SK-N-SH (cell line): ENCODE measurements at regions not wholly inside any gene's neighbourhood (a gene's known extent, or its start where the extent isn't known, plus 50 kb on each side); places are given as distances from the start of the nearest gene placed in this dataset.
A peak's percentile ranks its signal among the peaks of the same experiment; 100 is the strongest.

Experiments used
- CTCF ChIA-PET: fragments of 300-600, 350-600 bp; formaldehyde crosslinking; extraction: SDS; loops from one replicate; lab custom pipeline; 2021; lab: Yijun Ruan, JAX
- POLR2A ChIA-PET: fragments of 350-600 bp; sonication (Branson Sonifier 250); formaldehyde crosslinking; extraction: SDS; loops from one replicate; lab custom pipeline; 2020; ENCODE audit warnings: antibody characterized with exemption, inconsistent platforms; lab: Yijun Ruan, JAX
- DNase-seq: peaks from one replicate; pipeline ENCODE4 v3.0.0; 2012
- H2AFZ ChIP-seq: fragments of 200-600 bp; sonication (generic); 2 replicates; pipeline ENCODE4 v1.8.1; 2016; ENCODE audit warnings: antibody characterized with exemption, mild to moderate bottlenecking, low read depth
- H3F3A ChIP-seq: fragments of 200-600 bp; sonication (generic); replicated peaks from 2 replicates; pipeline ENCODE3; 2016; ENCODE audit warnings: antibody characterized with exemption, mild to moderate bottlenecking; ENCODE audit not compliant: insufficient read depth
- H3K27ac ChIP-seq, 2 experiments: fragments of 200-500 bp in 1 of 2; fragments of 200-600 bp in 1 of 2; sonication (Bioruptor generic) in 1 of 2; sonication (generic), shearing (Covaris generic) in 1 of 2; 2 replicates each; pipeline versions ENCODE4 v1.5.1 to v1.6.1; 2014 to 2016; ENCODE audit warnings: low read depth in 2 of 2, inconsistent platforms in 1 of 2, low read length in 1 of 2, mild to moderate bottlenecking in 1 of 2, mixed read lengths in 1 of 2
- H3K27me3 ChIP-seq: fragments of 200-600 bp; sonication (generic), shearing (Covaris generic); 2 replicates; pipeline ENCODE4 v1.6.1; 2016; ENCODE audit warnings: mixed run types; ENCODE audit not compliant: insufficient read depth
- H3K36me3 ChIP-seq, 2 experiments: fragments of 200-500 bp in 1 of 2; fragments of 200-600 bp in 1 of 2; sonication (Bioruptor generic) in 1 of 2; sonication (generic) in 1 of 2; replicated peaks in 1 of 2; 2 replicates each; pipeline versions ENCODE3 to v1.5.1; 2014 to 2016; ENCODE audit warnings: low read length in 1 of 2, mild to moderate bottlenecking in 1 of 2; ENCODE audit not compliant: insufficient read depth in 2 of 2, control insufficient read depth in 1 of 2
- H3K4me1 ChIP-seq, 2 experiments: fragments of 200-500 bp in 1 of 2; fragments of 200-600 bp in 1 of 2; sonication (Bioruptor generic) in 1 of 2; sonication (generic), shearing (Covaris generic) in 1 of 2; 2 replicates each; pipeline versions ENCODE4 v1.5.1 to v1.6.1; 2014 to 2016; ENCODE audit warnings: low read depth in 1 of 2, low read length in 1 of 2, mixed run types in 1 of 2; ENCODE audit not compliant: insufficient read depth in 2 of 2, control insufficient read depth in 1 of 2
- H3K4me2 ChIP-seq: fragments of 200-600 bp; sonication (generic), shearing (Covaris generic); 2 replicates; pipeline ENCODE4 v1.6.1; 2017; ENCODE audit warnings: mixed run types
- H3K4me3 ChIP-seq, 2 experiments: fragments of 200-500 bp in 1 of 2; fragments of 200-600 bp in 1 of 2; sonication (Bioruptor generic) in 1 of 2; sonication (generic), shearing (Covaris generic) in 1 of 2; 2 replicates each; pipeline versions ENCODE4 v1.5.1 to v1.8.1; 2014 to 2016; ENCODE audit warnings: low read depth in 2 of 2, inconsistent platforms in 1 of 2, low read length in 1 of 2, mild to moderate bottlenecking in 1 of 2, mixed read lengths in 1 of 2, moderate library complexity in 1 of 2
- H3K79me2 ChIP-seq: fragments of 200-600 bp; sonication (generic); 2 replicates; pipeline ENCODE4 v1.8.1; 2017; ENCODE audit warnings: mild to moderate bottlenecking; ENCODE audit not compliant: insufficient read depth
- H3K9ac ChIP-seq: fragments of 200-600 bp; sonication (generic); 2 replicates; pipeline ENCODE4 v1.6.1; 2017; ENCODE audit warnings: mixed run types
- H3K9me2 ChIP-seq: fragments of 200-600 bp; sonication (generic); 2 replicates; pipeline ENCODE4 v1.6.1; 2017; ENCODE audit warnings: mixed run types
- H3K9me3 ChIP-seq: fragments of 200-600 bp; sonication (generic); 2 replicates; pipeline ENCODE4 v1.6.1; 2017; ENCODE audit warnings: mixed run types, mild to moderate bottlenecking, moderate library complexity
- H4K20me1 ChIP-seq: fragments of 200-600 bp; sonication (generic); 2 replicates; pipeline ENCODE4 v1.6.1; 2017; ENCODE audit warnings: mild to moderate bottlenecking, mixed run types; ENCODE audit not compliant: insufficient read depth
- CHD2 ChIP-seq: fragments of 150-350 bp; IDR thresholded peaks from 2 replicates; pipeline ENCODE4 v1.6.1; 2018; ENCODE audit warnings: low read length; ENCODE audit not compliant: partially characterized antibody
- ELF1 ChIP-seq: IDR thresholded peaks from 2 replicates; pipeline ENCODE4 v1.4.0; 2012
- EP300 ChIP-seq, 2 experiments: IDR thresholded peaks; 2 replicates each; pipeline versions ENCODE4 v1.4.0 to v1.6.1; 2012; ENCODE audit warnings: borderline replicate concordance in 1 of 2, low read depth in 1 of 2, low read length in 1 of 2
- EZH2phosphoT487 ChIP-seq: fragments of 200-600 bp; sonication (generic); IDR thresholded peaks from 2 replicates; pipeline ENCODE4 v1.6.1; 2017; ENCODE audit warnings: low read depth, mixed run types, mild to moderate bottlenecking, antibody characterized with exemption, moderate library complexity, borderline replicate concordance
- FOSL2 ChIP-seq: IDR thresholded peaks from 2 replicates; pipeline ENCODE4 v1.4.0; 2012; ENCODE audit warnings: low read depth, mild to moderate bottlenecking, moderate library complexity, borderline replicate concordance
- FOXJ3 ChIP-seq: sonication (generic); formaldehyde crosslinking; IDR thresholded peaks from 2 replicates; pipeline ENCODE4 v1.5.1; 2020; ENCODE audit warnings: mild to moderate bottlenecking, missing genetic modification reagents
- FOXM1 ChIP-seq: IDR thresholded peaks from 2 replicates; pipeline ENCODE4 v1.4.0; 2012; ENCODE audit warnings: low read depth, mild to moderate bottlenecking
- GABPA ChIP-seq: IDR thresholded peaks from 2 replicates; pipeline ENCODE4 v1.4.0; 2012; ENCODE audit warnings: low read depth, mild to moderate bottlenecking
- GATA2 ChIP-seq: sonication (generic); formaldehyde crosslinking; IDR thresholded peaks from 2 replicates; pipeline ENCODE4 v1.5.0; 2020; ENCODE audit warnings: mild to moderate bottlenecking, missing genetic modification reagents
- JUND ChIP-seq: IDR thresholded peaks from 2 replicates; pipeline ENCODE4 v1.4.0; 2012
- MEF2A ChIP-seq: IDR thresholded peaks from 2 replicates; pipeline ENCODE4 v1.4.0; 2012; ENCODE audit warnings: low read depth, borderline replicate concordance
- MXI1 ChIP-seq: IDR thresholded peaks from 2 replicates; pipeline ENCODE4 v1.6.1; 2012; ENCODE audit warnings: mild to moderate bottlenecking, low read depth, low read length, improper control_type of control experiment
- NFIC ChIP-seq: IDR thresholded peaks from 2 replicates; pipeline ENCODE4 v1.4.0; 2012; ENCODE audit warnings: borderline replicate concordance
- PBX3 ChIP-seq: IDR thresholded peaks from 2 replicates; pipeline ENCODE4; 2012
- POLR2AphosphoS5 ChIP-seq: IDR thresholded peaks from 2 replicates; pipeline ENCODE4 v1.6.1; 2012; ENCODE audit warnings: low read depth, low read length
- RAD21 ChIP-seq: IDR thresholded peaks from 2 replicates; pipeline ENCODE4 v1.6.1; 2012; ENCODE audit warnings: mild to moderate bottlenecking, low read length
- RCOR1 ChIP-seq: fragments of 150-350 bp; IDR thresholded peaks from 2 replicates; pipeline ENCODE4 v1.6.1; 2017; ENCODE audit warnings: antibody characterized with exemption, low read length
- REST ChIP-seq: IDR thresholded peaks from 2 replicates; pipeline ENCODE4 v1.6.1; 2012; ENCODE audit warnings: mild to moderate bottlenecking, low read depth, low read length, moderate library complexity
- SMC3 ChIP-seq: IDR thresholded peaks from 2 replicates; pipeline ENCODE4 v1.6.1; 2012; ENCODE audit warnings: low read depth, low read length, improper control_type of control experiment
- TAF1 ChIP-seq: IDR thresholded peaks from 2 replicates; pipeline ENCODE4 v1.6.1; 2012; ENCODE audit warnings: low read depth, mild to moderate bottlenecking, low read length, moderate library complexity, borderline replicate concordance
- TCF12 ChIP-seq: IDR thresholded peaks from 2 replicates; pipeline ENCODE4 v1.4.0; 2012
- TEAD4 ChIP-seq: IDR thresholded peaks from 2 replicates; pipeline ENCODE4 v1.4.0; 2012; ENCODE audit warnings: mild to moderate bottlenecking, borderline replicate concordance; ENCODE audit not compliant: insufficient read depth
- ZBTB33 ChIP-seq: IDR thresholded peaks from 2 replicates; pipeline ENCODE4 v1.4.0; 2012; ENCODE audit warnings: low read depth, borderline replicate concordance
- WGBS: methylation state at CpG from one replicate; pipeline ENCODE4 v1.1.6; 2017; ENCODE audit warnings: low lambda C conversion rate; 5-methylcytosine and 5-hydroxymethylcytosine counted together
- TF ChIP-seq, protein P1 (sequence below): IDR thresholded peaks from 2 replicates; pipeline ENCODE4 v1.4.0; 2012; ENCODE audit warnings: low read depth
- TF ChIP-seq, protein P2 (sequence below): IDR thresholded peaks from 2 replicates; pipeline ENCODE4 v1.4.0; 2012; ENCODE audit warnings: low read depth, borderline replicate concordance

GRCh38 chr7:131107337-131108211 lies 220.1 kb upstream of the MKLN1 start:
- Histone ChIP-seq H3K27me3 (no peaks in the 10 kb centered on the region), H3K4me3 (peak overlapping the region; percentile 85 to 93), H3K9me3 (no peaks in the 10 kb centered on the region), H3K4me2 (peak overlapping the region; percentile 95), H2AFZ (peak overlapping the region; percentile 26; the same call in 1 of the 2 replicates), H3K9ac (peak overlapping the region; percentile 96), H3K27ac (peak overlapping the region; percentile 89 to 95), H3K9me2 (no peaks in the 10 kb centered on the region), H3K79me2 (peaks cover 75% of the 10 kb centered on the region), H3K4me1 (peaks cover 7 to 38% of the 10 kb centered on the region in 2 experiments), H3K36me3 (peaks cover 0 to 3% of the 10 kb centered on the region in 2 experiments), H3F3A (peaks cover 23% of the 10 kb centered on the region), H4K20me1 (peaks cover 29% of the 10 kb centered on the region)
- WGBS, result 2% methylated on average over 54 of the region's 63 CpGs
- ChIA-PET POLR2A (no interaction called here), CTCF (interaction anchor here (1.4 kb wide), 3 partner anchors 33 to 232 kb away, joined by 3 to 5 read pairs (median 3); no protein-coding TSS in a partner anchor)
- DNase-seq, result peak; percentile 88
- no peak for TF ChIP-seq SMC3
- TF ChIP-seq, protein P1, sequence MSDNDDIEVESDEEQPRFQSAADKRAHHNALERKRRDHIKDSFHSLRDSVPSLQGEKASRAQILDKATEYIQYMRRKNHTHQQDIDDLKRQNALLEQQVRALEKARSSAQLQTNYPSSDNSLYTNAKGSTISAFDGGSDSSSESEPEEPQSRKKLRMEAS, result peak; percentile 90
- TF ChIP-seq RAD21, result 0 out of 2 replicates have a peak, but pooled peaks have one; percentile 2
- TF ChIP-seq FOXJ3 (CRISPR knock-in tag), result no peak
- TF ChIP-seq, protein P2, sequence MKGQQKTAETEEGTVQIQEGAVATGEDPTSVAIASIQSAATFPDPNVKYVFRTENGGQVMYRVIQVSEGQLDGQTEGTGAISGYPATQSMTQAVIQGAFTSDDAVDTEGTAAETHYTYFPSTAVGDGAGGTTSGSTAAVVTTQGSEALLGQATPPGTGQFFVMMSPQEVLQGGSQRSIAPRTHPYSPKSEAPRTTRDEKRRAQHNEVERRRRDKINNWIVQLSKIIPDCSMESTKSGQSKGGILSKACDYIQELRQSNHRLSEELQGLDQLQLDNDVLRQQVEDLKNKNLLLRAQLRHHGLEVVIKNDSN, result peak; percentile 94
- no peak; the same call in 1 of the 2 replicates for TF ChIP-seq REST
- no peak for TF ChIP-seq FOSL2
- TF ChIP-seq CHD2, result peak; percentile 86
- peak; percentile 4 to 51; a peak in 1 of 4 replicates for TF ChIP-seq EP300 (IDR thresholded peaks at IDR 0.05; ENCODE audit: borderline replicate concordance in 1 of 2, low read depth in 1 of 2, low read length in 1 of 2)
- peak; percentile 63 for TF ChIP-seq PBX3
- TF ChIP-seq NFIC, result no peak
- no peak; the same call in 1 of the 2 replicates for TF ChIP-seq TCF12
- no peak for TF ChIP-seq RCOR1
- peak; percentile 95 for TF ChIP-seq MXI1
- no peak for TF ChIP-seq MEF2A
- TF ChIP-seq TEAD4, result 0 out of 2 replicates have a peak, but pooled peaks have one; percentile 11
- TF ChIP-seq GATA2 (CRISPR knock-in tag), result no peak
- no peak for TF ChIP-seq ZBTB33
- TF ChIP-seq TAF1, result 0 out of 2 replicates have a peak, but pooled peaks have one; percentile 6
- TF ChIP-seq EZH2phosphoT487, result no peak
- peak; percentile 56; the same call in 1 of the 2 replicates for TF ChIP-seq POLR2AphosphoS5
- no peak for TF ChIP-seq FOXM1
- no peak for TF ChIP-seq JUND
- TF ChIP-seq GABPA, result no peak
- TF ChIP-seq ELF1, result peak; percentile 65; the same call in 1 of the 2 replicates
